HG02610 (cell line): ENCODE measurements at regions not wholly inside any gene's neighbourhood (a gene's known extent, or its start where the extent isn't known, plus 50 kb on each side); places are given as distances from the start of the nearest gene placed in this dataset.

Experiments used
- ATAC-seq: cut with Tn5 transposase; IDR thresholded peaks from one replicate; pipeline ENCODE4 v1.9.1; 2021; ENCODE audit warnings: mild to moderate bottlenecking, moderate library complexity; ENCODE audit not compliant: unreplicated experiment

- ATAC-seq: no peak
Measured at GRCh38 chr5:53825016-53825415, 264.6 kb downstream of the NDUFS4 start.

- no peak for ATAC-seq
Measured at GRCh38 chr5:53825926-53826325, 265.5 kb downstream of the NDUFS4 start.

- no peak for ATAC-seq
Measured at GRCh38 chr5:53826504-53826903, 266.1 kb downstream of the NDUFS4 start.

DNA sequence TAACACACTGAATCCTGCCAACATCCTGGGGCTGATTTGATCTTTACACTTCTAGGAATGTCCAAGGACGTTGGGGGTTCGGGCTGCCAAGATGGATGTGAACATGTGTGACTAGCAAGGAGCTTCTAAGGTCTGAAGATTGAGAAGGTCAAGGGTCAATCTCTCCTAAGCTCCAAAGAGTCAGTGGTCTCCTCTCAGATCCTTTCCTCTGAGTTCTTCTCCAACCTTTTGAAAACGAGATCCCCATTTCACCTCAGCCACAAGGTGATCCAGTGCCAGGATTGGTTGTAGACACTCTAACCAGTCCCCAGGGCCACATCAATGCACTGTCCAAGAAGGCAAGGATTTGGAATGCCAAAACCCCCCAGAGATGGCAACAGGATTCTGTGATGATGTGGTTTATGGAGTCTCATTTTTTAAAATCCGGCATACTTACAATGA is 266.8 kb downstream of the NDUFS4 start:
- no peak for ATAC-seq

DNA sequence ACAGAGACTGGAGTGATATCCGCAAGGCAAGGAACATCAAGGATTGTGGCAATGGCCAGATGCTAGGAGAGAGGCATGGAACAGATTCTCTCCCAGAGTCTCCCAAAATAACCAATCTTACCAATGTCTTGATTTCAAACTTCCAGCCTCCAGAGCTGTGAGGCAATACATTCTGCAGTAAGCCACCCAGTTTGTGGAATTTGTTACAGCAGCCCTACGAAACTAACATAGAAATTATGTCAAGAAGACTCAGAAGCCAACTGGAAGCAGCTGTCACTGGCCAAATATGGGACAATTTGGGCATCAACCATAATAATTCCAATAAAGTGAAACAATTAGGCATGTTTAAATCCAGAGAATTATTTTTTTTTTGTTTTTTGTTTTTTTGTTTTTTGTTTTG is 271.1 kb downstream of the NDUFS4 start:
- no peak for ATAC-seq
